ENCODE measurements at regions not wholly inside any gene's neighbourhood (a gene's known extent, or its start where the extent isn't known, plus 50 kb on each side); places are given as distances from the start of the nearest gene placed in this dataset.
"Not testable (repeated sequence)": the region's sequence is repeated elsewhere in the genome, so short reads cannot be mapped to it uniquely, and the experiment has no call there.

DNA sequence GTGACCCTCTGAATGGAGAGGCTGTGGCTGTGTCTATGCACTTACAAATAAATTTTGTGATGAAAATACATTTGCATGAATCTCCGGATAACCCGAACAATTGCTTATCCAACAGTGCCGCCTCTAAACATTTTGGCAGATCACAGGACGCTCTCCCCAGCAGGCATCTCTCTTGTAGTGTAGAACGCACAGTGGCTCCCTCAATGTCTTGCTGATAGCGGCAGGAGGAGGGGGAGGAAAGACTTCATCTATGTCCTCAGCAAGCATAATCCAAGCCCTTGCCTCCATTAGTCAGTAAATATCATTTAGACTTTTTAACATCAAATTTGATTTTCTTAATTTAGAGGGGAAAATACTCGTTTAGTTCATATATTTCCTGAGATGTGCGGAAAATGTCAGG lies 318.1 kb upstream of the IGF1R start:
- no peak for DNase-seq (ENCODE audit: low read depth)

- DNase-seq (ENCODE audit: low read depth) = no peak
Measured at GRCh38 chr15:98330692-98331435, 317.5 kb upstream of the IGF1R start.

DNA sequence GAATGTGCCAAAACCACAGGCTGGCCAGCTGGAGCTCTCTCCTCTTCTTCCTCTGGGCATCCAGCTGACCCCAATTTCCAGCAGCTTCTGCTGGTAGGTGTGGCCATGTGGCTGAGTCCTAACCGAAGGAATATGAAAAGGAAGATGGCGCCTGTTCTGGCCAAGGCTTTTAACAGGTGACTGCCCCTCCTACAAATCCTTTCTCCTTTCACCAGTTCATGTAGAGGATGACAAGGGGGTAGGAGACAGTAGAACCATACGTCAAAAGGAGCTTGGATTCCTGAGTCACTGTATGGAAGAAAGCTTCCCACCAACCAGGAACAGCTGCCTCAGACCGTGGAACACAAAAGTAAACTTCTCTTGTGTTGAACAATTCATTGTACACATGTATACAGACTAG lies 316.7 kb upstream of the IGF1R start:
- DNase-seq (ENCODE audit: low read depth) = no peak

DNA sequence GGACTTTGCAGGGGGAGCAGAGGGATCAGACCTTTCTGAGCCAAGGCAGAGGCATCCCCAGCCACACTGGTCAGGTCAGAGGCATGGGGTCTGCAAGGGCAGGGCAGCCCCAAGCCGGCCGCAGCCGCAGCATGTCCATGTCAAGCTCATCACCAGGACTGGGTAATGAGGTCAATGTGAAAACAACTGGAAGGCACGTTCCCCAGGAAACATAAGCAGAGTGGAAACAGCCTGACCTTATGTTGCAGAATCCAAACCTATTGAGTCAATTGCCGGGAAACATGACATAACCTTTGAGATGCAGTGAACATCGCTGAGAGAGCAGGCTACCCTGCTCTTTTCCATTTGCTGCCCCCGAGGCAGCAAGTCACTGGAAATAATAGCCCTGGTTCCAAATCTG lies 315.1 kb upstream of the IGF1R start:
- no peak for DNase-seq (ENCODE audit: low read depth)

DNA sequence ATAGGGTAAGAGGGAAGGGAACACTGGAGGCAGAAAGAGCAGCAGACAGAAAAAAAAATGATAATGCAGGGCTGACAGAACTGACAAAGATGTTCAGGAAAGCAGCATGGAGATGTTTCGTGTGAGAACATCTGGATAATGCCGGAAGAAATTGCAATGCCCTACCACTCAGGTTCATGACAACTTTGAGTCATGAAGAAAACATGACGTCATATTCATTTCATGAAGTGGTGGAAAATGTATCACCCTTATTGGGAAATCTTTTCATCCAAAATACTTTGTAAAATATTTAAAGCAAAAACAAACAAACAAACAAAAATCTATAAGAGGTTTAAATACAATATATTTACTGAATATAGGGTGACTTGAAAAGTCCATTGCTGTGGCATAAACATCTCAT lies 305.4 kb upstream of the IGF1R start:
- no peak for DNase-seq (ENCODE audit: low read depth)

- DNase-seq (ENCODE audit: low read depth) = no peak
Measured at GRCh38 chr15:98344591-98344990, 303.7 kb upstream of the IGF1R start.

DNA sequence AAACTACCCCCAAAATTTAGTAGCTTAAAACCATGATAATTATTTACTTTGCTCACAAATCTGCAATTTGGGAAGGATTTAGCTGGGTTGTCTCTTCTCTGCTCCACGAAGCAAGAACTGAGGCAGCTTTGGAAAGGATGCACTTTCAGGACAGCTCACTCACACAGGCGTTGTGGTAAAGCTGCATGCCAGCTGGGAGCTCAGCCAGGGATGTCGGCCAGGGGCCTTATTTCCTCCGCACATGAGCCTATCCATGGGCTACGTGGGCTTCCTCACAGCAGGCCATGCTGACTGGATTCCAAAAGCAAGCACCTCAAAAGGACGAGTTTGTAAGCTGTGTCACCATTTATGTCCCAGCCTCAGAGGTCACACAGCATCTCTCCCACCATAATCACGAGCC lies 301.3 kb upstream of the IGF1R start:
- peak; percentile 60 for DNase-seq (ENCODE audit: low read depth)

- no peak for DNase-seq (ENCODE audit: low read depth)
Measured at GRCh38 chr15:98347866-98348265, 300.5 kb upstream of the IGF1R start.

- DNase-seq (ENCODE audit: low read depth) = no peak
Measured at GRCh38 chr15:98350276-98350675, 298.1 kb upstream of the IGF1R start.

GRCh38 chr15:98358274-98358673 lies 290.1 kb upstream of the IGF1R start:
- not testable (repeated sequence) for DNase-seq (ENCODE audit: low read depth)

- no peak for DNase-seq (ENCODE audit: low read depth)
Measured at GRCh38 chr15:98358971-98359370, 289.4 kb upstream of the IGF1R start.

DNA sequence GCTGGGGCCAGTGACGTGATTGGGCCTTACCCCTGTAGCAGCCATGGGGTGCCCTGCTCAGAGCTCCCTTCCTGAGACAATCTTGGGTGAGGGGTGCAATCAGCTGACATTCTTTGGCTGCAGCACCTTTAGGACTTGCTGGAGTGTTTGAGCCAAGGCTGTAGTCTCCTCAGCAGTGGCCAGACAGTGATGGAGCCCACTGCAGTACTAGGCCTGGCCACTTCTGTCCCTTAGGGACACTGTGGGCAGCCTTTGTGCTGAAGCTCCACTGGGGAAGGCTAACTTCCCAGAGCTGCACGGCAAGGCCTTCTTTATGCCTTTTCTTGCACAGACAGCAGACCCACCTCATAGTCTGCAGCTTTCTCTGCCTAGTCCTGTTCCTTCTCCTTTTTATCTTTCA lies 284.9 kb upstream of the IGF1R start:
- no peak for DNase-seq (ENCODE audit: low read depth)

DNA sequence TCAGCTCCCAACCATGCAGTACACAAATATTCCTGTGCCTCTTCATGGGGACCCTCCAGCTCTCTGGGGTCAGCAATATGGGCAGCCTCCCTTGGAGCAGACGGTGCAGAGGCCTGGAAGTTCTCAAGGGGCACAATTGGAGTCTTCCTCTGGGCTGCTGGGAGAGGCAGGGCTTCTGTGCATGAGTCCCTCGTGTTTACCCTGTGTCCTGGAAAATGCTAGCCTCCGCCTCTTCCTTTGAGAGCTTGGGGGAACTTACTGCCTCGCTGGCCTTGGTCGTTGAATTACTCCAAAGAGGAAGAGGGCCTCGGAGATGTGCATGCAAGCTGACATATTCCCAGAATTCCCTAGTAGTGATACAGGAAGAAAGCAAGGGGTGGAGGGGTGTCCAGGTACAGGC lies 284.4 kb upstream of the IGF1R start:
- no peak for DNase-seq (ENCODE audit: low read depth)

DNA sequence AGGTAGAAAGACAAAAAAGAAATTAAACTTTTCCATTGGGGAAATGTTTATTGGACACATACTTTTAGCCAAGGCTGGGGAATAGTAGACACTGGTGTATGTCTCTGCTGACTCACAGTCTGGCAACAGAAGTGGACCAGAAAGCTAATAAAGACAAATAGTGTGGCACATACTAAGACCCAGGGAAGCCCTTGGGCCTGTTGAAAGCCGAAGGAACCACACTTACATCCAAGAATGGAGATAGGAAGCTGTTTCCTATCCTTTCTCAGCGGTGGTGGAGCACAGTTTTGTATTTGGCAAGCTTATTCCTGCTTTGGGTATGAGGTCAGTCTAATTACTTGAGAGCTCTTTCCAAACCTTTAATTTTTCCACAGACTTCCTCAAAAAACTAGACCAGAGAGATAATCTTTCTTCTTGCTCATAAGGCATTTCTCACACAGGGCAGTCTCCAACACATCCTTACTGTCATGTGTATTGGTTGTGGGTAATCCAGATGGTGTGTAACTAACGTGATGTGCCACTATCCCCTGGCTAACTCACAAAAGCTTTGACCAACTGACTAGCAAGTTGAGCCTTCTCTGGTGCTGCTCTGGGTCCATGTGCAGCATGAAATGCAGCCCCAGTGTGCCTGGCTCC lies 279.1 kb upstream of the IGF1R start:
- peak; percentile 12 for DNase-seq (ENCODE audit: low read depth)

GRCh38 chr15:98375513-98376340 lies 272.6 kb upstream of the IGF1R start:
- no peak for DNase-seq (ENCODE audit: low read depth)

DNA sequence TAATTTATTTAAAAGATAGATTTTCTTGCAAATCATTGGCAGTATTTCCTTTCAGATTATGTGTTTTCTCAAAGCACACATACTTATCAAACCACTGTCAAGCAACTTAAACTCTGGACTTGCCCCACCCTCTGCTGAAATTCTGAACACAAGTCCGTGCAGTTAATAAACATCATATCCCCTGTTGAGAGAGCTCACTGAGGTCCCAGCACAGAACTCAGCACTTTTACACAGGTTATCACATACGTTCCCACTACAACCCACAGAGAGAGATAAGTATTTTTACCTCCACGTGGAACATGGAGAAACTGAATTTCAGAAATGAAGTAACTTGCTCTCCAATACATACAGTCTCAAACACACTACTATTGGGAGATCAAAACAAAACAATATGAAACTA lies 267.6 kb upstream of the IGF1R start:
- no peak for DNase-seq (ENCODE audit: low read depth)

DNA sequence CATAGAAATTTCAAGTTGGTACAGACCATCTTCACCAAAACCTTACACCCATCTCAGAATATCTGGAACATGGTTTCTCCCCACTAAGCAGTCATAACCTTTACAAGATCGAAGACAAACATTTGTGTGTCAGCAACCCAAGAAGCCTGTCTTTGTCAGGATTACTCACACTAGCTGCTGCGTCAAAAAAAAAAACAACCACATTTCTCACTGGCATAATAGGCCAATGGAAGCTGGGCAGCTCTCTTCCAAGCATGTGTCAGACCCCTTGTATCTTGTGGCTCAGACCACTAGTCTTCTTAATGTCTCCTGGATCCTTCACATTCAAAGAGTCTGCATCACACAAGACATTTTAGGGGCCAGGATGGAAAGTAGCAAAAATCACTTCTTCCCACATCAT lies 266.9 kb upstream of the IGF1R start:
- DNase-seq (ENCODE audit: low read depth) = peak; percentile 70

- DNase-seq (ENCODE audit: low read depth) = no peak
Measured at GRCh38 chr15:98382139-98382538, 266.2 kb upstream of the IGF1R start.

DNA sequence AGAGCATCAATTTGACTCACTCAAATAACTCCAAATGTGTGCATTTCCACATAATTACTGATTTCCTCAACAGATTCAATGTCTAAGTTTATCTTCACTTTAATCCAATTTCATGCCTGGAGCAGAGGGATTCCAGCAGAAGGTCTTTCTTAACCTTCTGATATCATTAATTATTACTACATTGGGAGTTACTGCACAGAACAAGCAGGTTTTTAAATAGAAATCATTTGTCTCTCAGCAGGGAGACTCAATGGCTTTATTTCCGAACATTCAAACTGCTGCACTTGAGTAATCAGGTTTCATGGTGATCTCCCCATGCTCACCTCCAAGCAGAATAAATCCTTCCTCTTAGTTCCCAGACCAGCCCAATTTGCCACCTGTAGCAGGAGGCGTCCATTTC lies 264.8 kb upstream of the IGF1R start:
- DNase-seq (ENCODE audit: low read depth) = no peak

DNA sequence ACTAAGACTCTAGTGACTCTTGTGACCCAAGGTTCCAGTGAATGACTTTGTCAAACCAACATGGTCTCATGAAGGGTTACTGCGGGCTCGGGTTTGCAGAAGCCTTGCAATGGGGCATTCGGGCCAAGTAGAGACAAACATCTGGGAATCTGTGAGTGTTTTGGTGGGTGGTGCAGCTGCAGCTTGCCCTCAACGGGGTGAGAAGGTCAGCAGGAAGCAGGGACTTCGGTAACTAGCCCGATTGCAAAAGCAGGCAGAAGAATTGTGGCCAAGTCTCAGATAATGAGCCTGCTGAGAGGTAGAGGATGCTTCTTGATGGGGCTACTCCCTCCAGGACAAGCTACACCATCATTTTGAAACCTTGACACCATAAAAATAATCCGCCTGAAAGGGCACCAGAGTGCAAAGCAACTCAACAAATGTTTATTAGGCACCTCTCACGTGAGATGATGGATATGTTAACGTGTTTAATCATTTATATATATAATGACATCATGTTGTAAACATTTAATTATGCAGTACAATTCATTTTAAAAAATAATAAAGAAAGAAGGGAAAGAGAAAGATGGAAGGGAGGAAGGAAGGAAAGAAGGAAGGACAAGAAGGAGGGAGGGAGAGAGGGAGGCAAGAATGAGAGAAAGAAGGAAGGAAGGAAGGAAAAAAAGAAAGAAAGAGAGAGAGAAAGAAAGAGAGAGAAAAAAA lies 263.9 kb upstream of the IGF1R start:
- DNase-seq (ENCODE audit: low read depth) = no peak

DNA sequence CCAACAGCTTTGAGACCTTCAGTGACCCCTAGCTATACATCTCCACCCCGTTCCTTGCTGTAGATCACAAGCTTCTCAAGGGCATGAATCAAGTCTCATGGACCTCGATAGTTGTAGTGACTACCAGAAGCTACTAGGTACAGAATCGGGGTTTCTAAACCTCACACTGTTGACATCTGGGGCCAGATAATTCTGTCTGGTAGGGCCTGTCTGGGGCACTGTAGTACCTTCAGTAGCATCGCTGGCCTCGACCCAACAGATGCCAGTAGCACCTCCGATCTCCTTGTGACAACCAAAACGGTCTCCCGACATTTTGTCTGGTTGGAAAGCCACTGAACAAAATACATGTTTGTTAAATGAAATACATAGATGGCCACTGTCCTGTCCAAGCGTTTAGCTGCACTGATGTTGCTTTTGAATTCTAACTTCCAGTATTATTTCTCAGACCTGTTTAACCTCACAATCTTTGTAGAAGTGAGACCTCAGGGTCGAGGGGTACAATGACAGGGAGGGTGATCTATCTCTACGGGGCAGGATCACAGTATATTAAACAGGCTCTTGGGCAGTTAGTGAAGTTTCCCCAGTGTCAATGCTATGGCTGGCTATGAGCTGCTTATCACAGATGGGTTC lies 262.5 kb upstream of the IGF1R start:
- no peak for DNase-seq (ENCODE audit: low read depth)

- DNase-seq (ENCODE audit: low read depth) = no peak
Measured at GRCh38 chr15:98386561-98386960, 261.8 kb upstream of the IGF1R start.

Measured in Daoy (cell line).